ENCODE measurements at regions not wholly inside any gene's neighbourhood (a gene's known extent, or its start where the extent isn't known, plus 50 kb on each side); places are given as distances from the start of the nearest gene placed in this dataset.
"Not testable (repeated sequence)": the region's sequence is repeated elsewhere in the genome, so short reads cannot be mapped to it uniquely, and the experiment has no call there.

DNA sequence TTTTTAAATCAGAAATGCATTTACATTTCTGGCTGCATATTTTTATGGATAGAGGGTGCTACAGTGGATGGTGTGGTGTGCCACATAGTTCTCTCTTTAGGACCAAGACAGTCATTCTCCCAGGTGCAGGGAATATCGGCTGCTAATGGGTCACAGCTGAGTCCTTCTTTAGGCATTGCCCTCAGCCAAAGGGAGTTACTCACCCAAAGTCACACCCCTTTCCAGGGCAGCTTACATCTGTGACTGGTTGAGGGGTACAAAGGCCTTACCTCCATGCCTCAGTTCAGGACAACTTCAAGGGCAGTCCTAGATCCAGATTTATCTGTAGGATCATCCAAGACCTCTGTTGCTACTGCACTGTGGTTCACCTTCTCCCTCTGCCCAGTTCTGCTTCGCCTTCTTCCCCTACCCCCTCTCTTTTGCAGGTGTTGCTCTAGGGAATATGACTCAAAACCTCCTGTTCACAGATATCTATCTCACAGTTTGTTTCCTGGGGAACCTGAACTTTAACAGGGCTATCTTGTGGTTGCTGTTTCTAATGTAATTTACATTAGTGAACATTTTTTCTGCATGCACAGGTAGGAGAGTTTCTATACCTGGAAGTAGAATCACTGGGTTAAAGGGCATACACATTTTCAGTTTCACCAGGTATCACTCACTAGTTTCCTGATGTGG is 413.9 kb downstream of the RPS6KC1 start:
- no peak for DNase-seq (ENCODE audit: low read depth)

- no peak for DNase-seq (ENCODE audit: low read depth)
Measured at GRCh38 chr1:213466541-213466940, 415.5 kb downstream of the RPS6KC1 start.

- no peak for DNase-seq (ENCODE audit: low read depth)
Measured at GRCh38 chr1:213474054-213474453, 423.0 kb downstream of the RPS6KC1 start.

- no peak for DNase-seq (ENCODE audit: low read depth)
Measured at GRCh38 chr1:213481395-213481794, 430.4 kb downstream of the RPS6KC1 start.

GRCh38 chr1:213484333-213484732 is 433.3 kb downstream of the RPS6KC1 start:
- DNase-seq (ENCODE audit: low read depth) = no peak

DNA sequence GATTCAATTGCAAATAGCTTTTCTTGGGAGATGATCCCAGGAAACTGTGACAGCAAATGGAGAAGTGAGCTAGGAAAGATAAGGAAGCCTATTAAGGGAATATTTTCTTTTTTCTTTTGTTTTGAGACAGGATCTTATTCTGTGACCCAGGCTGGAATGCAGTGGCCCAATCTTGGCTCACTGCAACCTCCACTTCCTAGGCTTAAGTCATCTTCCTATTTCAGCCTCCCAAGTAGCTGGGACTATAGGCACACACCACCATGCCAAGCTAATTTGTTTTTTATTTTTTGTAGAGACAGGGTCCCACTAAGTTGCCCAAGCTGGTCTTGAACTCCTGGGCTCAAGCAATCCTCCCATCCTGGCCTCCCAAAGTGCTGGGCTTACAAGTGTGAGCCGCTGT is 433.7 kb downstream of the RPS6KC1 start:
- DNase-seq (ENCODE audit: low read depth) = no peak

- DNase-seq (ENCODE audit: low read depth) = no peak
Measured at GRCh38 chr1:213486488-213486887, 435.4 kb downstream of the RPS6KC1 start.

GRCh38 chr1:213491468-213491867 is 440.4 kb downstream of the RPS6KC1 start:
- DNase-seq (ENCODE audit: low read depth) = no peak

DNA sequence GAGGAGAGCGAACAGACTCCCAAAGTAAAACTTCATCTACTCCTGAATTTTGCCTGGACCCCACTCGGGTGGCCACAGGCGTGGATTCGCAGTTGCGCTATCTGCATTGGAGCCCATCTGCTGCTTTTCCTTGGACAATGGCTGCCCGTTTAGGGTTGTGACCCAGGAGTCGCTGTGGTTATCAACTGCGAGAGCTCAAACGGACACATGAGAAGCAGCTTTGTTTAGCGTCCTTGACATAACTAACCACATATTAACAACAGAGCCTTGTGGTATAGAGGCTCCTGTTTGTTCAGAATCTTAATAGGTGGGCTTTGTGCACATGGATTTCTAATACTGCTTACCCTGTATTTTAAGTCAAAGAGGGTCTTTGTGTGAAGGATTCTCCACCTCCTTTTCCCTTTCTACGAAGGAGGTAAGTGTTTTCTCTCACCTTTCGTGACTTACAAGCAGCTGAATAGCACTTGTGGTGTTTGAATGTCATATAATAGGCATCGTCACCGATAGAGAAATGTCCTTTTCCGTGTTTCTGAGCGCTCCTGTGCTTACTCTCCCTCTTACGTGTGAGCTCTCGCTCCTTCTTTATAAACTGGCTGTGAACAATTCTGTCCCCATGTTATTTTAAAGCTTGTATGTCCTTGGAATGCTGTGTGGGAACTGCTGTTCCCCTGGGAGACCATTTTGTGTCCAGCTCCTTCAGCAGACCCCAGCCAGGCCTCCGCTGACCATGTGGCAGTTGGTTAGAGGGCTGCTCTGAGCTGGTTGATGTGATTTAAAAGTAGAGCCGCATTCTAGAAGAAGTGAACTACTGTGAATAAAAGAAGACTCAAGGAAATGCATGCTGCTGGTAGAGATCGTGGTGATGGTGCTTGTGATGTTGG is 441.4 kb downstream of the RPS6KC1 start:
- DNase-seq (ENCODE audit: low read depth) = no peak

DNA sequence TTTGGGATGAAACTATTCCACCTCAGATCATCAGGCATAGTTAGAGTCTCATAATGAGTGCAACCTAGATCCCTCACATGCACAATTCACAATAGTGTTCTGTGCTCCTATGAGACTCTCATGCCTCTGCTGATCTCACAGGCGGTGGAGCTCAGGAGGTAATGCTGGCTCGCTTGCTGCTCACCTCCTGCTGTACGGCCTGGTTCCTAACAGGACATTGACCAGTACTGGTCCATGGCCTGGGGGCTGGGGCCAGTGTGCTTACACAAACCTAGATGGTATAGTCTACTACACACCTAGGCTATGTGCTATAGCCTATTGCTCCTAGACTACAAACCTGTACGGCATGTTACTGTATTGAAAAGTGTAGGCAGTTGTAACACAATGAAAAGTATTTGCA is 448.4 kb downstream of the RPS6KC1 start:
- DNase-seq (ENCODE audit: low read depth) = no peak

DNA sequence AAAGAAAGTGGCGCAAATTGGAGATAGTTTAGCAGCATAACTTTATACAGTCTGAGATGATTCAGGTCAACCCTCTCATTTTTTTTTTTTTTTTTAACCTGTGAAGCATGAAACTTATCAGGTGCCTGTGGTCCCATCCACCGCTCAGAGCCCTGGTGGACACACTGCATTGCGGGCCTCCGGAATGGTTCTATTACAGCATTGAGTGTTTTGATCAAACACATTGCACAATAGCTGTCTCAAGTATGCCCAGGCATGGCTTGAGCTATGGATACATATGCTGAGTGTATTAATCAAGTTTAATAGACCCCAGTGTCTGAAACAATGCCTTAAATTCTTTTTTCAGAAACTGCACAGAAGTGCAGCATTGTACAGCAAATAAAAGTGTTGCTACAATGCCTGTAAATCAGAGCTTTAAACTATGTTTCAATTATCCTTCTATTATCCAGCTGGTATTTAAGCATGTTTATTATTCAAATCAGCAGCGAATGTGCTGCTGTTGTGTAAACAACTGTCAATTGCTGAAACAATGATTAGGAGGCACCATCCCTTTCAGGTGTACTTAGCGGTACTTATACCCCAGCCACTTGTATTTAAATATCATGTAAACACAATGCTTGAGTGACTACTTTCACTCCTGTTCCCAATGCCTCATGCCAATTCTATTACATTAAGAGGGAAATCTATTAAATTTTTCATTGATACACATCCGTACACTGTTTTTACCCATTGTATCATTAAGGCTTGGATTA is 456.6 kb downstream of the RPS6KC1 start:
- DNase-seq (ENCODE audit: low read depth) = no peak

DNA sequence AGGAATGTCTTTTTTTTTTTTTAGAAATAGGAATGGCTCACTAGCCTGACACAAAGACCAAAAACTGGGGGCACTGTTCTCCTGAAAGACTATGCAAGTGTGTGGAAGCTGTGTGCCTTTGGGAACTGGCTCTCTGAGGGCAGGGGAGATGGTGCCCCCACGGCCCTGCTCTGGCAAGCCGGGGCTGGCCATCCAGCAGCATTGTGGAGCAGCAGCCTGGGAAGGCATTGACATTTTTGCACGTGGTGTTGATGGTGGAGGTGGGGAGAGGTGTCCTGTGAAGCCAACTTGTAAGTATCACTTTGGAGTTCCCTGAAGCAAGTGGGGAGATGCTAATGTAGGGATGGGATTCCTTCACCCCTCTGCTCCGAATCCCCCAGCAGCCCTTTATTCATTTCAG is 460.1 kb downstream of the RPS6KC1 start:
- DNase-seq (ENCODE audit: low read depth) = no peak

DNA sequence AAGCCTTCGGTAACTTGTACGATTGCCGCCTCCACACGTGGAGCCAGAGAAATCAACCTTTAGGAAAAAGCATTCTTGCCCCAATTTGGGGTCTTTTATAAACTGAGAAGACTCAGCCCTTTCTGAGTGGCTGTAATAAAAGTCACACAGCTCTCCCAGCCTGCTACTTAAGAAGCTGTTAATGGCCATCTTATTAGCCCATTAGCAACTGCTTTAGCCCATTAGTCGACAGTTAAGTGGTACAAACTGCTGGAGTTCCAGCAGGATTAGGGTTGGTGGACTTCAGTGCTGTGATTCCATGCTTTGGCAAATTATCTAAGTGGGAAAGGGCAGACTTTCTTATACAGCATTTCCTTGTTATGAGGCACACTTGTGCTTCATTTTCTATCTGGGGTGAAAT is 461.3 kb downstream of the RPS6KC1 start:
- DNase-seq (ENCODE audit: low read depth) = no peak

- DNase-seq (ENCODE audit: low read depth) = no peak
Measured at GRCh38 chr1:213513006-213513405, 462.0 kb downstream of the RPS6KC1 start.

DNA sequence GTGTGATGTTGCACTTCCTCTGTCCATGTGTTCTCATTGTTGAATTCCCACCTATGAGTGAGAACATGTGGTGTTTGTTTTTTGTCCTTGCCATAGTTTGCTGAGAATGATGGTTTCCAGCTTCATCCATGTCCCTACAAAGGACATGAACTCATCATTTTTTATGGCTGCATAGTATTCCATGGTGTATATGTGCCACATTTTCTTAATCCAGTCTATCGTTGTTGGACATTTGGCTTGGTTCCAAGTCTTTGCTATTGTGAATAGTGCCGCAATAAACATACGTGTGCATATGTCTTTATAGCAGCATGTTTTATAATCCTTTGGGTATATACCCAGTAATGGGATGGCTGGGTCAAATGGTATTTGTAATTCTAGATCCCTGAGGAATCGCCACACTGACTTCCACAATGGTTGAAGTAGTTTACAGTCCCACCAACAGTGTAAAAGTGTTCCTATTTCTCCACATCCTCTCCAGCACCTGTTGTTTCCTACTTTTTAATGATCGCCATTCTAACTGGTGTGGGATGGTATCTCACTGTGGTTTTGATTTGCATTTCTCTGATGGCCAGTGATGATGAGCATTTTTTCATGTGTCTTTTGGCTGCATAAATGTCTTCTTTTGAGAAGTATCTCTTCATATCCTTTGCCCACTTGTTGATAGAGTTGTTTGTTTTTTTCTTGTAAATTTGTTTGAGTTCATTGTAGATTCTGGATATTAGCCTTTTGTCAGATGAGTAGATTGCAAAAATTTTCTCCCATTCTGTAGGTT is 463.6 kb downstream of the RPS6KC1 start:
- not testable (repeated sequence) for DNase-seq (ENCODE audit: low read depth)

- DNase-seq (ENCODE audit: low read depth) = no peak
Measured at GRCh38 chr1:213519098-213519497, 468.1 kb downstream of the RPS6KC1 start.

- DNase-seq (ENCODE audit: low read depth) = no peak
Measured at GRCh38 chr1:213521206-213521605, 466.6 kb upstream of the PROX1 start.

- DNase-seq (ENCODE audit: low read depth) = no peak
Measured at GRCh38 chr1:213523781-213524398, 463.9 kb upstream of the PROX1 start.

DNA sequence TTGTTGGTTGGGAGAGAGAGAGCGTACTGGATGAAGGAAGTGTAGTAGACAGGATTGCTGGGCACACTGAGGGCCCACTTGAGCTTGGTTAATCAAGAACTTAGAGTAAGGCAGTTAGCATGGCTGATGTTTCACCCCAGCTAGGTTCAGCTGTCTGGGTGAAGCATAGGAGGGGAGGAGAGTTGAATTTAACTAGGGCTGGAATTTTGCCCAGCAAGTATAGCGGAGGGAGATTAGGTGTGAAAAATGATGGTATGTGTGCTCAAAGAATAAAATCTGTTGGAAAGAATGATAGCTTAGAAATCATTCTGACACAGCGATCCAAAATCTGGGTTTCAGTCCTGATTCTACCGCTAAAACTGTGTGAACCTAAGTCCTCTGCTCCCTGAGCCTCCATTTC is 461.5 kb upstream of the PROX1 start:
- DNase-seq (ENCODE audit: low read depth) = no peak

DNA sequence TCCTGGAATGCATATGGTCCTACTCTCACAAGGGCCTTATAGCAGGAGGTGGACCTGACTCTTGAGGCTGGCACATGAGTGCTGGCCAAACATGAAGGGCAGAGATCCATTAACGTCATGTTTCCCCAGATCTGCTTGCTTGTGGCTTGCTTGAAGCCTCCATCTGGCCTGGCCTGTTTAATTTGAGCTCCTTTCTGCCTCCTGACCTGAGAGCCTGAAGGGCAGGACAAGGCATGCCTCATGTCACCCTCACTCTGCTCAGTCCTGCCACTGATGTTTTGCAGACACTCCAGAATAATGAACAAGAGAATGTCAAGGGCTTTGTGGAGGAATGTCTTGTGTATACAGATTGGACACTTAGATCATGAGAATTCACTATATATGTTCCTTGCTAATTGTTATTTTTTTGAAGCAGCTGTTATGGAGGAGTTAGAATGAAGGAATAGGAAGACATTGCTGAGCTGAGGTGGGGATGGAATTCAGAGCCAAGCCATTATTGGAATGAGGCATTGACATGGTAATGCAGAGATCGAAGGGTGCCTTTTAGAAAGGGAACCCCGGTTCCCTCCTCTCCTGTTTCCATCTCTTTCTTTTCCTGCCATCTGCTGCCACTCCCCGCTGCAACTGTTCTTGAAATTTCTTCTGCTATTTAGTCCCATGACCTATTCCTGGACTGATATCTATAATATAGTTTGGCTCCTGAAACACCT is 457.0 kb upstream of the PROX1 start:
- DNase-seq (ENCODE audit: low read depth) = no peak
